ENCODE measurements at regions not wholly inside any gene's neighbourhood (a gene's known extent, or its start where the extent isn't known, plus 50 kb on each side); places are given as distances from the start of the nearest gene placed in this dataset.
"Not testable (repeated sequence)": the region's sequence is repeated elsewhere in the genome, so short reads cannot be mapped to it uniquely, and the experiment has no call there.

DNA sequence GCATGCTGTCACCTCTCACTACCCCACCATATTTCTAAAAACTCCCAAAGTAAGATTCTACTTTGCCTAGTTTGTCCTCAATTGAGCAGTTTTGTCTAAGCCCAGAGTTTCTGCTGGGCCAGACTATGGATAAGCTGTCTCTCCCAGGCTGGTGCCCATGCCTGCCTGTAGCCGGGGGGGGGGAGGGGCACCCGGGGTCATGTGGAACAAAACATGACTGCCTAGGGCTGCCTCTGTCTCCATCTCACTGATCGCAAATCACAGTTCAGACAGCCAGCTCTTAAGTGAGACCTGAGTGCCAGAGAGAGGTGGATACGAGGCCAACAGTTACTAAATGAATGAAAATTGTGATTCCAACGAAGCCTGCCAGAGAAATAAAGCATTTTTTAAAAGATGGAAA is 78.8 kb upstream of the RPRML start:
- Histone ChIP-seq H3K18ac (ENCODE audit: low read length) (no peak overlapping the region), H3K27ac (ENCODE audit: low read depth, low read length) (no peak overlapping the region), H3K56ac (ENCODE audit: low read length) (no peak overlapping the region), H3K4me3 (ENCODE audit: low read length) (no peak overlapping the region), H3K36me3 (ENCODE audit: control insufficient read depth, insufficient read depth, low read length) (no peaks in the 10 kb centered on the region), H2AK5ac (ENCODE audit: low read length) (no peak overlapping the region), H3K4me1 (ENCODE audit: control insufficient read depth, low read depth, low read length) (no peaks in the 10 kb centered on the region), H3K23ac (ENCODE audit: low read length) (no peak overlapping the region), H3K79me2 (ENCODE audit: control insufficient read depth, insufficient read depth, low read length) (no peaks in the 10 kb centered on the region), H3K4ac (ENCODE audit: low read depth, low read length) (no peak overlapping the region), H4K5ac (ENCODE audit: low read length) (no peak overlapping the region), H3K4me2 (ENCODE audit: low read length) (no peak overlapping the region), H2BK5ac (ENCODE audit: low read length) (no peak overlapping the region), H3K27me3 (ENCODE audit: insufficient read depth, low read length, poor library complexity) (no peaks in the 10 kb centered on the region), H4K8ac (ENCODE audit: low read depth, low read length) (no peak overlapping the region), H2BK15ac (replicated peaks; ENCODE audit: low read depth) (no peak overlapping the region), H3K79me1 (ENCODE audit: low read length) (no peaks in the 10 kb centered on the region), H2BK120ac (ENCODE audit: low read depth, low read length) (no peak overlapping the region), H3K9ac (ENCODE audit: low read length) (no peak overlapping the region)
- DNase-seq = no peak
- no CpG with 5 or more reads among the region's 5 CpGs for WGBS (ENCODE audit: extremely low coverage, insufficient coverage, low lambda C conversion rate)

DNA sequence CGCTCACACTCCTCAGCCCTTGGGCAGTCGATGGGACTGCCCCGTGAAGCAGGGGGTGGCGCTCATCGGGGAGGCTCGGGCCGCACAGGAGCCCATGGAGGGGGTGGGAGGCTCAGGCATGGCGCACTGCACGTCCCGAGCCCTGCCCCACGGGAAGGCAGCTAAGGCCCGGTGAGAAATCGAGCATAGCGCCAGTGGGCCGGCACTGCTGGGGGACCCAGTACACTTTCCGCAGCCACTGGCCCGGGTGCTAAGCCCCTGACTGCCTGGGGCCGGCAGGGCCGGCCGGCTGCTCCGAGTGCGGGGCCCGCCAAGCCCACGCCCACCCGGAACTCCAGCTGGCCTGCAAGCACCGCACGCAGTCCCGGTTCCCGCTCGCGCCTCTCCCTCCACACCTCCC is 78.2 kb upstream of the RPRML start:
- H3K4me1 ChIP-seq (ENCODE audit: control insufficient read depth, low read depth, low read length) = not testable (repeated sequence)
- no CpG with 5 or more reads among the region's 31 CpGs for WGBS (ENCODE audit: extremely low coverage, insufficient coverage, low lambda C conversion rate)

DNA sequence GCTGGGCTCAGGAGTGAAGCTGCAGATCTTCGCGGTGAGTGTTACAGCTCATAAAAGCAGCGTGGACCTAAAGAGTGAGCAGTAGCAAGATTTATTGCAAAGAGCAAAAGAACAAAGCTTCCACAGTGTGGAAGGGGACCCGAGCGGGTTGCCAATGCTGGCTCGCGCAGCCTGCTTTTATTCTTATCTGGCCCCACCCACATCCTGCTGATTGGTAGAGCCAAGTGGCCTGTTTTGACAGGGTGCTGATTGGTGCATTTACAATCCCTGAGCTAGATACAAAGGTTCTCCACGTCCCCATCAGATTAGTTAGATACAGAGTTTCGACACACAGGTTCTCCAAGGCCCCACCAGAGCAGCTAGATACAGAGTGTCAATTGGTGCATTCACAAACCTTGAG is 77.6 kb upstream of the RPRML start:
- H2BK15ac ChIP-seq (replicated peaks; ENCODE audit: low read depth); H3K36me3 ChIP-seq (ENCODE audit: control insufficient read depth, insufficient read depth, low read length); H2BK5ac ChIP-seq (ENCODE audit: low read length); H4K8ac ChIP-seq (ENCODE audit: low read depth, low read length); H3K4me1 ChIP-seq (ENCODE audit: control insufficient read depth, low read depth, low read length); H3K27ac ChIP-seq (ENCODE audit: low read depth, low read length); DNase-seq; H3K9ac ChIP-seq (ENCODE audit: low read length); H3K79me1 ChIP-seq (ENCODE audit: low read length); H4K5ac ChIP-seq (ENCODE audit: low read length); H3K56ac ChIP-seq (ENCODE audit: low read length); H2AK5ac ChIP-seq (ENCODE audit: low read length); H3K4me2 ChIP-seq (ENCODE audit: low read length); H3K4ac ChIP-seq (ENCODE audit: low read depth, low read length); H3K23ac ChIP-seq (ENCODE audit: low read length); H2BK120ac ChIP-seq (ENCODE audit: low read depth, low read length); H3K79me2 ChIP-seq (ENCODE audit: control insufficient read depth, insufficient read depth, low read length); H3K27me3 ChIP-seq (ENCODE audit: insufficient read depth, low read length, poor library complexity); H3K18ac ChIP-seq (ENCODE audit: low read length); H3K4me3 ChIP-seq (ENCODE audit: low read length): not testable (repeated sequence)
- WGBS (ENCODE audit: extremely low coverage, insufficient coverage, low lambda C conversion rate) = no CpG with 5 or more reads among the region's 9 CpGs

More for the DNA sequence above, 78.2 kb upstream of the RPRML start:
- not testable (repeated sequence) for H3K9ac ChIP-seq (ENCODE audit: low read length); H2BK120ac ChIP-seq (ENCODE audit: low read depth, low read length); H3K4me2 ChIP-seq (ENCODE audit: low read length); H3K4ac ChIP-seq (ENCODE audit: low read depth, low read length); DNase-seq; H3K27me3 ChIP-seq (ENCODE audit: insufficient read depth, low read length, poor library complexity); H3K4me3 ChIP-seq (ENCODE audit: low read length); H3K79me2 ChIP-seq (ENCODE audit: control insufficient read depth, insufficient read depth, low read length); H2AK5ac ChIP-seq (ENCODE audit: low read length); H2BK5ac ChIP-seq (ENCODE audit: low read length); H2BK15ac ChIP-seq (replicated peaks; ENCODE audit: low read depth); H4K5ac ChIP-seq (ENCODE audit: low read length); H3K36me3 ChIP-seq (ENCODE audit: control insufficient read depth, insufficient read depth, low read length); H3K23ac ChIP-seq (ENCODE audit: low read length); H3K56ac ChIP-seq (ENCODE audit: low read length); H3K27ac ChIP-seq (ENCODE audit: low read depth, low read length); H3K79me1 ChIP-seq (ENCODE audit: low read length); H3K18ac ChIP-seq (ENCODE audit: low read length); H4K8ac ChIP-seq (ENCODE audit: low read depth, low read length)

Measured in mesendoderm (in vitro differentiated cells).